GM19351 (cell line): ENCODE measurements at regions not wholly inside any gene's neighbourhood (a gene's known extent, or its start where the extent isn't known, plus 50 kb on each side); places are given as distances from the start of the nearest gene placed in this dataset.

Experiments
- ATAC-seq: cut with Tn5 transposase; IDR thresholded peaks from one replicate; pipeline ENCODE4 v1.9.1; 2021; ENCODE audit warnings: mild to moderate bottlenecking, moderate library complexity; ENCODE audit not compliant: unreplicated experiment

DNA sequence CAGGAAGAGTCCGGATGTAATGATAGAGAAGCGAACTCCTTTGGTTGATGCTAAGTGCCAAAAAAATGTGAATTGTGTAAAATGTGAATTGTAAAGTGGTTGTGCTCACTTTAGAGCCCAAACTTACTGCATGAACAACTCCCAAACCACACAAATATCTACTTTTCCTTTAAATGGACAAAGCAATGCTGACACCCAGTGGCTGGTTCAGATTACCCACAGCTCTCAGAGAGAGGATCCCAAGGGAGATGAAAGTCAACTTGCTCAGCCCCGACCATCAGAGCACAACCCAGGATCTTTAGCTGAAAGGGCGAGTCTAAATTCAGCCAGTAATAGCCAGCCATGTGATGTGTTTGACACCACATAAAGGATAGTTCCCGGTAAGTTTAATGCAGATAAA lies 133.7 kb downstream of the NMUR2 start:
- peak; percentile 54 for ATAC-seq

DNA sequence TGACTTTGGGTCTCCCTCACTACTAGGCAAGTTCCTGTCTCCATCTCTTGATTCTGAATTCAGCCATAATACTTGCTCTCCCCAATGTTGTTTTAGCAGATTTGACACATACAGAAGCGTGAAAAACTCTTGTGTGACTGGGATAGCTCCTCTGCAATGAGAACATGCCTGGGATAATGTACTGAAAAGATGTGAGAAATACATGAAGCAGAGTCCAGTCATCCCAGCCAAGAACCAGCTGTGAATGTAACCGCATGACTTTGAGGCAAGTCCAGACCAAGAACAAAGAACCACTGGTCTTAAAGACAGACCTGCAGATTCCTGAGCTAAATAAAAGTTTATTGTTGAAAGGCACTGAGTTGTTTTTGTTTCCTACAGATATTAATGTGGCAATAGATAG lies 135.0 kb downstream of the NMUR2 start:
- no peak for ATAC-seq

DNA sequence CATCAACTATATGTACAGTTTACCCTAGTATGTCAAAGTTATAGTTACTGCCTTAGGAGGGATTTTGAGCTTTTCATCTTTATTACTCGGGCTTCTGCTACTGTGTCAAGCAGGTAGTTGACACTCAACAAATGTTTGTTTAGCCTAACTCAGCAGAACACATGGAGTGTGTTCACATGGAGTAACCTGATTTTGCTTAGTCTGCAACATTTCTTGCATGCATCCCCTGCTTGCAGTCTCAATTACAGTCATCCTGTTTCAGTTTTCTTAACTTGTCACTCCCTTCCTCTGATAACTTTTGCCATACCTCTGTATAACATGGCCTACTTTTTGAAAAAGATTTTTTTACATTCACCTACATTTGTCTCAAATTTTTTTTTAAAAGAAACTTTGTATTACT lies 135.5 kb downstream of the NMUR2 start:
- ATAC-seq, result no peak

DNA sequence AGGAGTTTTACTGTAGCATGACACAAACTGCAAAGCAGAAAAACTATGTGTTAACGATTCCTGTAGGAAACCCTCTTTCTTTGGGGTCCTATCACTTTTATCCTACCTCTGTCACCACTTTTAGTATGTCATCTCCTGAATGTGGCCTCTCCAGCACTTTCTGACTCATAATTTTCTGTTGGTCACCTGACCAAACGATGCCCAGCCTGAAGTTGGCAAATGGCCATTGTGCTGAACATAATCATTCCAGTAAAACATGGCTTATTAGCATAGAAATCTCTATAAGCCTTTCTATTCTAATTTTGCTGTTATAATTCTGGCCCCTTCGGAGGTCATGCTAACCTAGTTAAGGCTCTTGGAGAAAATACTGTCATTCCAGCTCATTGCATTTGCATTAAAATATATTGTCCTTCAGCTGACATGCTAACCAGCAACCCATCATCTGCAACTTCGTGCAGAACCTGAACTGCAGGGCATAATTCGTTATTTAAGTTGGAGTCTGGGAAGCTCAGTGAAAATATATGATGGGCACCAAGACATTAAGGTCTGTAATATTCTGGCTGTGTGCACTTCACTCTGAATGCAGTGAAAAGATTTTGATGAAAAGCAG lies 140.3 kb downstream of the NMUR2 start:
- ATAC-seq, result no peak

DNA sequence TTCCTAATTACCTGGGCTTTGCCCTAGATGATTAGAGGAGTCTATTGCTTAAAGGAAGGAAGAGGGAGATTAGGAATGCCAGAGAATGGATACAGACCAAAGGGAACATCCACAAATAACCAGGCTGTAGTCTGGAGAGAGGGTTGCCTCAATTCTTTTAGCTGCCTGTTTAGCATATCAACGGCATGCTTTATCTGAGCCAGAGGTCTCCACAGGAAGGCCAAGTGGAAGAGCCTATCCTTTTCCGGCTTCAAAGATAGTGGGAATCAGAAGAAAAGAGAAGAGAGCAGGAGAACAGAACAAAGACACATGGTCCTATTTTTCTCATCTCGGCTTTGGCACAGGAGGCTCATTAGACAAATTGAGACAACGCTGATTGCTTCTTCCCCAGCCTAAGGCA lies 142.4 kb downstream of the NMUR2 start:
- no peak for ATAC-seq

DNA sequence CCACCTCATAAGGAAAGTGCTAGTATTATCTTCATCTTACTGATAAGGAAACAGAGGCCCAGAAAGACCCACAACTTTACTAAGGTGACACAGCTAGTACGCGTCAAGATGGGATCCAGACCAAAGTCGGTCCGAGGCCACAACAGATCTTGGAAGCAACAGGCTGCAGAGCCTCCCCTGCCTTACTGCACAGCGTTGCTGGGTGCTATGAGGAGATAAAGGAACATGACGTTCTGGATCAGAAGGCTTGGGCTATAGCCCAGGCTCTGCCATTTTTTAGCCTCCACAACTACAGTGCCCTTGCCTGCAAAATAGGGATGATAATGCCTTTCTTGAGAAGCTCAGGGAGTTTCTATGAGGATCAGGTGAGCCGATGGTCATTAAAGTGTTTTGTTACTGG lies 144.1 kb downstream of the NMUR2 start:
- no peak for ATAC-seq

DNA sequence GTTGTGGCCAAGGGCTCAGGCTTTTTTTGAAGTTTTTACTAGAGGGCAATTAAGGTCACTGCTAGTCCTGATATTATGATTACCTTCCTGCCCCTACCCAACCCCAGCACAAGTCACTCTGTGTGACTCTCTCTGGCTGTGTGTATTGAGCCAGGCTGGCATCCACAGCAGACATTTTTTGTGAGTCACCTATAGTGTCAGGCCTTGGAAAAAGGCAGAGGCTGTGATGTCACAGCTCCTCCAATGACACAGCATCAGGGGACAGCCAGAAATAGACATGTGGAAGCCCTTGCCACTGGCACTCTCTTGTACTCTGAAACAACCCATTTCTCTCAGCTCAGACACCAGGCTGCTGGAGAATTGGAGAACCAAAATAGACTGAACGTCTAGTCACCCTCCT lies 145.4 kb downstream of the NMUR2 start:
- ATAC-seq, result no peak

DNA sequence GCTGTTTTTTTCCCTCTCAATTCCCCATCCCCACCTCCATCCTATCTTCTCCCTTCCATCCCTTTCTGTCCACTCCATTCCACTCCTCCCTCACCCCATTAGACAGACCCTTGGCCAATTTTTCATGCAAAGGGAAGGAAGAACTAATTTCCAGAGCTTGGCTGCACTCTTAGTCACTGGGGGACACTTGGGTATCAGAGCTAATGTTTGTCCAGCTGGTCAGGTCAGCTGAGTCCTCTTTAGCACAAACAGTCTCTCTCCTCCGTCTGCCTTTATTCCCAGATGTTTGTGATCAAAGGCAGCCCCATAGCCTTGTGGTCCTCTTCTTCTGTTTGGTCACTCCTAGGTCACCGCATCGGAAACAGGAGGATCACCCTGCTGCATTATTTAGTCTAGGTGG lies 148.5 kb downstream of the NMUR2 start:
- ATAC-seq, result no peak

DNA sequence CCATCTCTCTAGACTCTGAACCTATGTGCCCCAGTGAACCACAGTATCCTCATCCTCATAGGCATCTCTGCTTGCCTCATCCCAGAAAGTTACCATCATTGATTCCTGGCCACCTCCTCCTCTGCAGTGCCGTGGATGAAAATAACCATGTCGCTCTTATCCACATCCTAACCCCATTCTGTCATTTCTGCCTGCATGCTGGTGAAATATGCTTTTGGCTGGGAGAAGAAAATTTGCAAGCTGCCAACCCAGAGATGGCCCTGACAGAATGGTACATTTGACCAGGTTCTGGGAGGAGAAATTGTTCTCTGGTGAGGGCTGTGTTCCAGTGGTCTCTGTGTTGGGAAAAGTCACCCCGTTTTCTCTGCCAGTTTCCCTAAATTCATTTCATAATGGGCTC lies 149.7 kb downstream of the NMUR2 start:
- ATAC-seq, result no peak

DNA sequence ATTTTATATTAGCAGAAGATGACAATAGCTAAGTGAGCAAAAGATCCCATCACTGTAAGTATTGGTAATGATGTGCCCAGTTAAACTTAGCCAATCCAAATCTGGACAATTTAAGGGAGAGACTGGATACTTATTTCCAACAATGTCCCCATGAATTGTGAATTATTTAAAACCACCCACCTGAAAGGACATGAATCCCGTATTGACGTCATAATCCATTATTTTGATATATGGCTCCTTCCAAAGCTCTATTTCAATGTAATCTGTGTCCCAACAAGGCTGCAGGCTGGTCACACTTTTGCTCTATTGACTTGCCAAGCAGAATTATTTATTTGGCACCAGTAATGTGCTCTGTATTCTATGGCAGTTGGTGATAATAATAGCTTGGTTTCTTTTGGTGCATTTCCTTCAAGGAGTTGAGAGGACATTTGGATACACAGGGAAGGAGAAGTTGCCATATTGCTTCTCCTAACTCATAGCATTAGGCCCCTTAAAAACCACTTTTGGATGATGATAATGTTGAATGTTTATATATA lies 157.2 kb downstream of the NMUR2 start:
- no peak for ATAC-seq

DNA sequence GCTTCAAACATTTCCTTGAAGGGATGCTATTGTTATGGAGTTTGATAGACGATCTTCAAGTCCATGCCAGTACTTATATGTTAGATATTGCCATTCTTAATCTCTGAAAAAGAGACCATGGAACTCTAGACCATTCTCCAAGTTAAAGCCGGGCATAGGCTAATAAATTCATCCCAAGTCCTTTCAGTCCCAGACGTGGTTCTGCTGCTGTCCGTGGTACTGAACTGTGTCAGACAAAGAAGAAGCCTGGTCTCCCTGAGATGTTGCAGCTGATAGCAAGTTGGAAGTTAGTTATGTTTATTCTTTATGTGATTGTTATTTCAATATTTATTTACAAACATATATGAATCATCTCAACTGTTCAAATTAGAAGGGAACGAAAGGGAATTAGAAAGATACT lies 158.7 kb downstream of the NMUR2 start:
- no peak for ATAC-seq

DNA sequence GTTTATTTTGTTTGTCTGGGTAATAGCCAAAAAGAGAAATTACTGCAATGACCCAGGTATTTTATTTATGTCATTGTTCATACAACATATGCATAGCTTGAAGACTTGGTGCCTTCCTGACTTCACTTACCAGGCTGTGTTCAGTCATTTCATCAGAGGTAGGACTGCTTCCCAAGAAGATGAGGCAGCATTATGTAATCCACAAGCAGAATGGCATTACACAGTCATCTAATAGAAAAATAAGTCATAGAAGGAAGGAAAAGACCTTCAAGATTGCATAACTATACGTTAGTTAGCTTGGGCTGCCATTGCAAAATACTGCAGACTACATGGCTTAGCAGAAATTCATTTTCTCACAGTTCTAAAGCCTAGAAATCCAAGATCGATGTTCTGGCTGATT lies 167.5 kb downstream of the NMUR2 start:
- no peak for ATAC-seq

DNA sequence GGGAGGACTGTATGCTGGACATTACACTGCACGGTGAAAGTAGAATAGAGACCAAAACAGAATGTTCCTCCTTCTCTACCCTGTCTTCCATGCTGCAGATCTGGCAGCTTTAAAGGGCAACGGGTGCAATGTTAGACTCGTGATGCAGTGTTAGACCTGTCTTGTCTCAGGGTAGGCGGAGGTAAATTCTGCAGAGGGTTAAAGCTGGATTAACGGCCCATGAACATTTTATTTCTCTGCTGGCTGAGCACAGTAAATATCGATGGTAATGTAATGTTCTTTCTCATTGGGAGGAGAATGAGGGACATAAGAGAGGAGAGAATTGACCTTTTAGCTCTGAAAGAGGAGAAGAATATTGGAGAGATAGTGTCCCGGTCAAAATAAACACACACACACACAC lies 178.9 kb downstream of the NMUR2 start:
- ATAC-seq, result no peak

DNA sequence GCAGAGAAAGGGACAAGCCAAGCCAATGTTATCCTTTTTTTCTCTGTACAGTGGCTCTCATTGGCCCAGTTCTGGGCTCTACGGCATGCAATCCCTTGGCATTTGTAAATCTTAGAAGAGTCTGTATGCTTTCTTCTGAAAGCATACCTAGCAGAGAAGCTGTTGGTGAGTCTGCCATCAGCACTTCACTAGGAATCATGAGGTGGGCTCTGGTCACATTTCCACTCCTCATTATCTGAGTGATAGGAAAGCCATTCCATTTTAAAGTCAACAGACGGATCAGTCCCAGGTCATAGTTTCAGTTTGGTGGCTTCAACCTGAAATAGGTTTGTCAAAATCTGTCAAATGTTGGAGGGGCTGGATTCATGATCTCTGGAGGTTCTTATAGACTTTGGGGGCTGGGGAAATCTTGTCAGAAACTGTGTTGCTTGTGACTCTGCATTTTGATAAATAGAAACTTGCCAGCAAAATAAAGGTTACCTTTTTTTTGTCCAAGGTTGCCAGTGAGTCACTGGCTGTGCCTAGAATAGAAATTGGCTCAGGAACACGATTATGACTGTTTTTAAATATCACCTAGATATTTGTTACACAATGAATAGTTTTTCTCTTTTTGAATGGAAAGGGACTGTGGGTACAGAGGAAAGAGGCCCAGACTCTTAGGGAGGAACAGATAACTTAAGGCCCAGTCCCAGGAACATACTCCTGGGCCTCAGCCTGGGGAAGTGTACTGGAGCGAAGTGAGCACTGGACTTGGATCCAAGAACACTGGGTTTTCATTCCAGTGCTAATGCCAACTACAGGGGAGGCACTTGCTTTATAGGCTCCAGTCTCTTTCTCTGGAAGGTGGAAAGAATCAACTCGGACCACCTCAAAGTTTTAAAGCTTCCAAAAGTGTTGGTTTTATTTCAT lies 183.1 kb downstream of the NMUR2 start:
- ATAC-seq, result no peak

DNA sequence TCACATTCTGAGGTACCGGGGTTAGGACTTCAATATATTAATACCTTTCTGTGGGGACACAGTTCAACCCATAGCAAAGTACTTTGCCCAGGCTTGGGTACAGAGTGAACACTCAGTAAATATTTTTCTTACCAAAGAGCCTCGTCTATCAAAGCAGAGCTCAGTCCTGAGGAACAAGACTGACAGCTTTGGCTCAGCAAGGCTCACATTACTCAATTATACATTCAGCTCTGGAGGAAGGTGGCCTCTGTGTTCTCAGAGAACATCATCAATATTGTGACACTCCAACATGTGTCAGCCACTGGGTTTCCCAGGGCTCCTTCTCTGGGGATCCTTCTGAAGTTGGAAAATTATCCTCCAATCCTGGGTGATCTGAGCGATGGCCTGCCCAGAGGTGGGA lies 186.4 kb downstream of the NMUR2 start:
- ATAC-seq, result no peak

DNA sequence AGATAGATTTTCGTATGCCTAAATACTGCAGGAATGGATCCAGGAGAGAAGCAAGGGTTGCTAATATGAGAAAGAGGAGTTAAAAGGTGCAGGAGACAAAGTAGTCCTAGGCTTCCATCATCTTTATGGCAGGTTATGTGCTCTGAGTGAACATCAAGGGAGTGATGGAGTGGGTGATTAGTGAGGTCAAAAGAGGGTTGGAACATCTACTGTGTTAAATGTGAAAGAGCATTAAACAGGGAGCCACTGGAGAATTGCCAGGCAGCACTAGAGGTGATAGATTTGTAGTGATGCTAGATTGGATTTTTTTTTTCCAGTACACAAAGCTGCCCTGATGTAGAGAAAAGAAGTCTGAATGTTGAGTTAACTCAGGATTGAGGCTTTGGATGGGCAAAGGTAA lies 199.3 kb downstream of the NMUR2 start:
- ATAC-seq, result no peak

DNA sequence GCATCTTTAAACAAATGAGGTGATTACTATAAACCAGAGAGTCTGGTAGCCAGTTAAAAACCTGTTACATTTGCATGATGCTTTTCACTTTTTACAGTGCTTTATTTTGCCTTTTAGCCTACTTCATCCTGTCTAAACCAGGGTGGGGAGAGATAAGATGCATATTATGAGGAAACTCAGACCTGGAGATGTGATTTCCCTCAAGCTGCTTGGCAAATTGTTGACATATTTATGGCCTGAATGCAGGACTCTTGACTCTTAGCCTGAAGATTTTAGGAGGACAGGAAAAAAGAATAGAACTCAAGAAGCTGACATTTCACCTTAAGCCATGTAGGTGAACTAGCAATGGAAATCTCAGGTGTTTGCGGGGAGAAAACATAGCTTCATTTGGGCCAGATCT lies 202.8 kb downstream of the NMUR2 start:
- no peak for ATAC-seq

DNA sequence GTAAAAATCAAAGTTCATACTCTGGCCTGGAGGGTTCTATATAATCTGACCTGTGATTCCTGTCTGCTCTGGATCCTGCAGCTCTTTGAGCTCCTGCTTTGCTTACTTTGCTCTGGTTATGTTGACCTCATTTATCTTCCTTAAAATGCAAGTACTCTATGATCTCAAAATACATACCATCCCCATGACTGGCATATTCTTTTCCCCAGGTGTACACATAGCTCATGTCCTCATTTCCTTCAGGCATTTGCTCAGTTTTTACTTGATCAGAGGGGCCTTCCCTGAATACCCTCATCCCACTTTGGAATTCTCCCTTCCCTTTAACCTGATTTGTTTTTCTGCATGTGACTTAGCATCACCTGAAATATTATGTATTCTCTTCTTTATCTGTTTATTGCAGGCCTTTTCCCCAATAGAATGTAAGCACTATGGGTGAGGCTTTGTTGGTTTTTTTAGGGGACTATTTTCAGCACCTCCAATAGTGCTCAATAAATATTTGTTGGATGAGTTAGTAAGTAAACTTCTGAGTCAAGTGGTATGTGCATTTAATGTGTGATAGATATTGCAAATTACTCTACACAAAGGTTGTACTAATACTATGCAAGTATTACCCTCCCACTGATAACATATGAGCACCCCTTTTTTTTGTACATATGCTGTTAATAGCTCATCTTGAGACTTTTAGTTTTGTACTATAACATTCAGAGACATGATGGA lies 211.5 kb downstream of the NMUR2 start:
- no peak for ATAC-seq

DNA sequence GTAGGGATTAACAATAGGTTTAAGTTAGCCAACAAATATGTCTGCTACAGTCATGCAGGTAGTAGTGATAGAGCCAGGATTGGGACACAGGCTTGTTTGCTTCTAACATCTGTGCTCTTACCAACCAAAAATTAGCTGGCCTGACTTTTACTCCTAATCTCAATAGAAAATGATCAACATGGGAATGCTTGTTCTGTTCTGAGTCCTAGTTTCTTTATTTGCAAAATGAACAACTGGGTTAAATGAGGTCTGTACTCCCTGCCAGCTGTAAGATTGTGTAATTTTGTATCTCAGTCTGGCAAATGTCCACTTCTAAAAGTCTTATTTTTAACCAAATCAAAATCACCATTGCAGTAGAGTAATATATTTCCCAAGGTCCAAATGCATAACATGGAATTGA lies 216.8 kb downstream of the NMUR2 start:
- ATAC-seq, result no peak

DNA sequence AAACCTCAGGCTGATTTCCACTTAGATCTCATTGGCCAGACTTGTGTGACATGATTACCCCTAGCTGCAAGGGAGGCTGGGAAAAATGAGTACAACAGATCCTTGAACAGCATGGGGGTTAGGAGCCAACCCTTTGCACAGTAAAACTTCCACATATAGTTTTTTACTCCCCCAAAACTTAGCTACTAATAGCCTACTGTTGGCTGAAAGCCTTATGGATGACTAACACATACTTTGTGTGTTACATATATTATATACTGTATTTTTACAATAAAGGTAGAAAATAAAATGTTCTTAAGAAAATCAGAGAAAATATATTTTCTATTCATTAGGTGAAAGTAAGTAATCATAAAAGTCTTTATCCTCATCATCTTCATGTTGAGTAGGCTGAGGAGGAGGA lies 217.4 kb downstream of the NMUR2 start:
- ATAC-seq, result no peak

DNA sequence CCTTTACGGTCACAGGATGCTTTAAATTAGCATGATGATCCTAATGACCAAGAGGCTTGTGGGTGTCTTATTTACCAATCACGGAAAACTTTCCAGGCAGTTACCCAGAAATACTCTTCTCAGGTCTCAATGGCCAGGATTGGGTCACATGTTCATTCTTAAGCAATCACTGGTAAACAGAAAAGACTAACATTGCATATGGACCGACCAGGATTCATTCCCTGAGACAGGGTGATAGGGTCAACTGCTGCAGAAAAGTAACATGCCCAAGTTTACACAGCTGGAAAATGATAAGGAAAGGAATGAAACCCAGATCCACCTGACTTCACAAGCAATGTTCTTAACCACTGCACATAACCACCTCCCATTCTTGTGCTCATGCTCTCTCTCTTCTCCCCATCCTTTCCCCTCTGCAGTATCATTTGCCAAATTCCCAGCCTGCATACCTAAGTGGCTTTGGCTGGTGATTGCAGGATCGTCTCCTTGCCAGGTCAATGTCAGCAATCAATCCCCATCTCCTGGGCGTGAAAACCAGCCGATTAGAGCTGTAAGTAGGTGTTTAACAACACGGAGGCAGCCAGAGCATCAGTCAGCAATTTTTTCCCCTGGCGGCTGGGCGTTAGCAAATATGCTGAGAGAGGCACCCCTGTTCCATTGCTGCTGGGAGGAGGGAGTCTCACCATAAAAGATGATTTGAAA lies 219.4 kb downstream of the NMUR2 start:
- ATAC-seq, result no peak
